Neural progenitor cell (in vitro differentiated cells): ENCODE measurements at regions not wholly inside any gene's neighbourhood (a gene's known extent, or its start where the extent isn't known, plus 50 kb on each side); places are given as distances from the start of the nearest gene placed in this dataset.

Experiments
- DNase-seq: peaks from one replicate; pipeline ENCODE4 v3.0.0-alpha.2; 2016; ENCODE audit warnings: low spot score
- H2AFZ ChIP-seq: fragments of 200-600 bp; sonication (generic); replicated peaks from 2 replicates; pipeline ENCODE4 v1.6.1; 2016; ENCODE audit warnings: antibody characterized with exemption
- H3F3A ChIP-seq: fragments of 200-600 bp; sonication (generic); 2 replicates; pipeline ENCODE4 v1.6.1; 2016; ENCODE audit warnings: antibody characterized with exemption, low read depth
- H3K27ac ChIP-seq: fragments of 200-600 bp; sonication (generic); 2 replicates; pipeline ENCODE4 v1.5.1; 2016; ENCODE audit warnings: mild to moderate bottlenecking
- H3K27me3 ChIP-seq: fragments of 200-600 bp; sonication (generic); 2 replicates; pipeline ENCODE4 v1.6.1; 2016; ENCODE audit warnings: mild to moderate bottlenecking, moderate library complexity
- H3K36me3 ChIP-seq: fragments of 200-600 bp; sonication (generic); 2 replicates; pipeline ENCODE4 v1.5.1; 2016
- H3K4me1 ChIP-seq: fragments of 200-600 bp; sonication (generic); 2 replicates; pipeline ENCODE4 v1.6.1; 2016; ENCODE audit warnings: mixed run types
- H3K4me2 ChIP-seq: fragments of 200-600 bp; sonication (generic); 2 replicates; pipeline ENCODE4 v1.6.1; 2016
- H3K4me3 ChIP-seq: fragments of 200-600 bp; sonication (generic); 2 replicates; pipeline ENCODE4 v1.5.1; 2016
- H3K79me2 ChIP-seq: fragments of 200-600 bp; sonication (generic); 2 replicates; pipeline ENCODE4 v1.6.1; 2016; ENCODE audit warnings: low read depth
- H3K9ac ChIP-seq: fragments of 200-600 bp; sonication (generic); 2 replicates; pipeline ENCODE4 v1.6.1; 2016
- H3K9me3 ChIP-seq: fragments of 200-600 bp; sonication (generic); 2 replicates; pipeline ENCODE4 v1.5.1; 2016; ENCODE audit warnings: low read depth
- H4K20me1 ChIP-seq: fragments of 200-600 bp; sonication (generic); 2 replicates; pipeline ENCODE4 v1.6.1; 2016; ENCODE audit warnings: low read depth
- H3K27ac Mint-ChIP-seq: 3 replicates; pipeline ENCODE4 v1.8.0; 2021; ENCODE audit warnings: mixed read lengths
- H3K27me3 Mint-ChIP-seq: 2 replicates; pipeline ENCODE4 v1.8.0; 2022; ENCODE audit warnings: low read depth, mild to moderate bottlenecking, inconsistent platforms, moderate library complexity, mixed read lengths; ENCODE audit not compliant: insufficient read depth
- H3K36me3 Mint-ChIP-seq: 3 replicates; pipeline ENCODE4 v1.8.0; 2021; ENCODE audit warnings: mixed read lengths
- H3K4me1 Mint-ChIP-seq: 3 replicates; pipeline ENCODE4 v1.8.0; 2021; ENCODE audit warnings: mixed read lengths
- H3K4me3 Mint-ChIP-seq: 3 replicates; pipeline ENCODE4 v1.8.0; 2021; ENCODE audit warnings: mild to moderate bottlenecking, moderate library complexity, mixed read lengths
- H3K9me3 Mint-ChIP-seq: 3 replicates; pipeline ENCODE4 v1.8.0; 2020; ENCODE audit warnings: mixed read lengths
- CTCF ChIP-seq: fragments of 200-600 bp; sonication (generic); IDR thresholded peaks from 2 replicates; pipeline ENCODE4 v1.5.1; 2017; ENCODE audit warnings: antibody characterized with exemption, mild to moderate bottlenecking
- EZH2 ChIP-seq: fragments of 200-600 bp; sonication (generic); IDR thresholded peaks from 2 replicates; pipeline ENCODE4 v1.6.1; 2017; ENCODE audit warnings: antibody characterized with exemption, mild to moderate bottlenecking, moderate library complexity
- EZH2phosphoT487 ChIP-seq: fragments of 200-600 bp; sonication (generic); IDR thresholded peaks from 2 replicates; pipeline ENCODE4 v1.6.1; 2017; ENCODE audit warnings: antibody characterized with exemption

GRCh38 chr6:79804732-79805131, 142.6 kb downstream of the ELOVL4 start:
- no peaks in the 10 kb centered on the region for H4K20me1 ChIP-seq
- no peaks in the 10 kb centered on the region for H3K27me3 ChIP-seq
- Mint-ChIP-seq H3K4me1 (peaks cover 47% of the 10 kb centered on the region), H3K4me3 (no peak overlapping the region), H3K27ac (no peak overlapping the region), H3K27me3 (no peaks in the 10 kb centered on the region), H3K36me3 (no peaks in the 10 kb centered on the region), H3K9me3 (peaks cover 5% of the 10 kb centered on the region)
- H3K36me3 ChIP-seq = no peaks in the 10 kb centered on the region
- H3K4me2 ChIP-seq = no peak overlapping the region
- no peak overlapping the region for H3K4me3 ChIP-seq
- peaks cover 51% of the 10 kb centered on the region for H3K4me1 ChIP-seq
- no peak overlapping the region for H3K9ac ChIP-seq
- no peaks in the 10 kb centered on the region for H3K9me3 ChIP-seq
- H2AFZ ChIP-seq = no peak overlapping the region
- no peak for DNase-seq
- H3F3A ChIP-seq = peaks cover 21% of the 10 kb centered on the region
- H3K79me2 ChIP-seq = no peaks in the 10 kb centered on the region
- H3K27ac ChIP-seq = no peak overlapping the region
- TF ChIP-seq EZH2phosphoT487 (no peak), CTCF (no peak), EZH2 (no peak)

GRCh38 chr6:79803917-79804316, 143.4 kb downstream of the ELOVL4 start:
- H4K20me1 ChIP-seq = no peaks in the 10 kb centered on the region
- no peaks in the 10 kb centered on the region for H3K27me3 ChIP-seq
- no peak overlapping the region for H2AFZ ChIP-seq
- Mint-ChIP-seq H3K4me3 (no peak overlapping the region), H3K27me3 (no peaks in the 10 kb centered on the region), H3K36me3 (no peaks in the 10 kb centered on the region), H3K9me3 (peaks cover 5% of the 10 kb centered on the region), H3K27ac (peak overlapping the region; percentile 48), H3K4me1 (peaks cover 44% of the 10 kb centered on the region)
- H3K9me3 ChIP-seq = no peaks in the 10 kb centered on the region
- H3K9ac ChIP-seq = no peak overlapping the region
- DNase-seq = no peak
- H3K27ac ChIP-seq = no peak overlapping the region
- H3K4me1 ChIP-seq = peaks cover 43% of the 10 kb centered on the region
- no peaks in the 10 kb centered on the region for H3K79me2 ChIP-seq
- H3F3A ChIP-seq = peaks cover 13% of the 10 kb centered on the region
- H3K36me3 ChIP-seq = no peaks in the 10 kb centered on the region
- TF ChIP-seq EZH2phosphoT487 (no peak), EZH2 (no peak), CTCF (no peak)
- H3K4me3 ChIP-seq = no peak overlapping the region
- H3K4me2 ChIP-seq = peak overlapping the region; percentile 5

DNA sequence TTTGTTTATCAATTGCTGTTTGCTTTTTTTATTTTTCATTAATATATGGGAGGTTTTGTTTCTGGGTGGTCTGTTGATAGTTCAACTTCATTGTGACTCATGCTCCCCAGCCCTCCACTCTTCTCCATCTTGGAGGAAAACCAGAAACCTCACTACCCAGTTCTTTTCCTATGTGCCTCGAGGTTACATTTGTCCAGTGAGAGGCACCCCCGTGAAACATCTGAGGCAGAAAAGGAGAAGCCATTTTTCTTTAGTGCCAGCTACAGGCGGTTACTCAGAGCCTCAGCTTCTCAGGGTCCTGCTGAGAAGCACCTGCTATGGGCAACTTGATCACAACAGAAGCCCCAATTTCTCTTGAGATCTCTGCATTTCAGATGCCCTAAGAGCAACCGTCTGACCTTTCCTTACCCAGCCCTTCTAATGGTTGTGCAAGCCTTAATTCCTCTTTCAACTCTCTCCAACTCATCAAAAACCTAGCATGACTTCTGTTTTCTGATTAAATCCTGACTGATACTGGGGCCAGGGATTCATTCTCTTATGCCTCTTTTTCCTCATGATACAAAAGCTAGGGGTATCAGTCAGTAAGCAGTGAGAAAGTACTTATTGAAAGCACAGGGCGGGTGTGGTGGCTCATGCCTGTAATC, 144.6 kb downstream of the ELOVL4 start:
- DNase-seq = no peak
- H3K4me1 ChIP-seq = peaks cover 32% of the 10 kb centered on the region
- no peaks in the 10 kb centered on the region for H4K20me1 ChIP-seq
- no peaks in the 10 kb centered on the region for H3K27me3 ChIP-seq
- TF ChIP-seq EZH2 = no peak
- no peak for TF ChIP-seq EZH2phosphoT487
- TF ChIP-seq CTCF = no peak
- no peaks in the 10 kb centered on the region for H3K36me3 ChIP-seq
- H3K4me2 ChIP-seq = peak overlapping the region; percentile 11
- H3K27ac ChIP-seq = peak overlapping the region; percentile 34
- H3K27me3 Mint-ChIP-seq = no peaks in the 10 kb centered on the region
- peaks cover 5% of the 10 kb centered on the region for H3K9me3 Mint-ChIP-seq
- H3K9me3 ChIP-seq = no peaks in the 10 kb centered on the region
- no peak overlapping the region for H3K4me3 Mint-ChIP-seq
- H3K79me2 ChIP-seq = no peaks in the 10 kb centered on the region
- H3K4me3 ChIP-seq = no peak overlapping the region
- H3K9ac ChIP-seq = no peak overlapping the region
- peaks cover 4% of the 10 kb centered on the region for H3F3A ChIP-seq
- H3K4me1 Mint-ChIP-seq = peaks cover 34% of the 10 kb centered on the region
- H3K36me3 Mint-ChIP-seq = no peaks in the 10 kb centered on the region
- peak overlapping the region; percentile 68 for H2AFZ ChIP-seq
- H3K27ac Mint-ChIP-seq = peak overlapping the region; percentile 20
